GM21526 (cell line): ENCODE measurements at regions not wholly inside any gene's neighbourhood (a gene's known extent, or its start where the extent isn't known, plus 50 kb on each side); places are given as distances from the start of the nearest gene placed in this dataset.

Source experiments
- ATAC-seq: cut with Tn5 transposase; IDR thresholded peaks from one replicate; pipeline ENCODE4 v1.9.1; 2021; ENCODE audit warnings: moderate library complexity; ENCODE audit not compliant: unreplicated experiment, low FRiP score

- no peak for ATAC-seq
Measured at GRCh38 chr2:120849278-120849677, 113.6 kb downstream of the GLI2 start.

GRCh38 chr2:120850551-120850950, 114.9 kb downstream of the GLI2 start:
- ATAC-seq: no peak

- ATAC-seq: no peak
Measured at GRCh38 chr2:120851116-120851773, 115.6 kb downstream of the GLI2 start.

- ATAC-seq: no peak
Measured at GRCh38 chr2:120852200-120852815, 116.6 kb downstream of the GLI2 start.

- no peak for ATAC-seq
Measured at GRCh38 chr2:120853306-120854013, 117.8 kb downstream of the GLI2 start.

- no peak for ATAC-seq
Measured at GRCh38 chr2:120854014-120854620, 118.4 kb downstream of the GLI2 start.

GRCh38 chr2:120854766-120855530, 119.3 kb downstream of the GLI2 start:
- no peak for ATAC-seq

- ATAC-seq: no peak
Measured at GRCh38 chr2:120855855-120856405, 120.3 kb downstream of the GLI2 start.

- ATAC-seq: no peak
Measured at GRCh38 chr2:120856421-120856862, 120.8 kb downstream of the GLI2 start.

GRCh38 chr2:120857422-120857821, 121.8 kb downstream of the GLI2 start:
- ATAC-seq: no peak

GRCh38 chr2:120857931-120858330, 122.3 kb downstream of the GLI2 start:
- no peak for ATAC-seq

GRCh38 chr2:120858361-120859106, 122.9 kb downstream of the GLI2 start:
- no peak for ATAC-seq

- no peak for ATAC-seq
Measured at GRCh38 chr2:120859128-120859527, 123.5 kb downstream of the GLI2 start.

GRCh38 chr2:120859814-120860578, 124.3 kb downstream of the GLI2 start:
- ATAC-seq: no peak

- ATAC-seq: no peak
Measured at GRCh38 chr2:120860579-120860922, 124.9 kb downstream of the GLI2 start.

- ATAC-seq: no peak
Measured at GRCh38 chr2:120861191-120861575, 125.5 kb downstream of the GLI2 start.

GRCh38 chr2:120861576-120862191, 126.0 kb downstream of the GLI2 start:
- no peak for ATAC-seq

- no peak for ATAC-seq
Measured at GRCh38 chr2:120862201-120863060, 126.8 kb downstream of the GLI2 start.
